Cardiac fibroblast (primary cell): ENCODE measurements at regions not wholly inside any gene's neighbourhood (a gene's known extent, or its start where the extent isn't known, plus 50 kb on each side); places are given as distances from the start of the nearest gene placed in this dataset.
"Not testable (repeated sequence)": the region's sequence is repeated elsewhere in the genome, so short reads cannot be mapped to it uniquely, and the experiment has no call there.

Experiments
- DNase-seq, 2 donors: peaks; one replicate each; pipeline versions ENCODE4 v3.0.0 to v3.0.0-alpha.2; 2010; ENCODE audit warnings: low read depth in 2 of 2
- H3K4me3 ChIP-seq, 2 donors: replicated peaks in 1 of 2; 1 replicate in 1 of 2; 2 replicates in 1 of 2; pipeline ENCODE4 v1.5.1; 2011; ENCODE audit warnings: low read depth in 2 of 2, low read length in 2 of 2, mild to moderate bottlenecking in 2 of 2, moderate library complexity in 1 of 2
- CTCF ChIP-seq: IDR thresholded peaks from one replicate; pipeline ENCODE4 v1.5.1; 2011; ENCODE audit warnings: low read depth, mild to moderate bottlenecking, low read length, inconsistent platforms

GRCh38 chr2:111464367-111464766 is 343.7 kb downstream of the BCL2L11 start:
- not testable (repeated sequence) for H3K4me3 ChIP-seq, DNase-seq

GRCh38 chr2:111465521-111465920 is 344.8 kb downstream of the BCL2L11 start:
- DNase-seq, H3K4me3 ChIP-seq: not testable (repeated sequence)

GRCh38 chr2:111466744-111467143 is 346.0 kb downstream of the BCL2L11 start:
- H3K4me3 ChIP-seq, DNase-seq: not testable (repeated sequence)

GRCh38 chr2:111470924-111471323 is 350.2 kb downstream of the BCL2L11 start:
- not testable (repeated sequence) for H3K4me3 ChIP-seq, DNase-seq

GRCh38 chr2:111471791-111472530 is 351.2 kb downstream of the BCL2L11 start:
- H3K4me3 ChIP-seq: not testable (repeated sequence)
- DNase-seq: peak; percentile 39 to 66

- not testable (repeated sequence) for H3K4me3 ChIP-seq, DNase-seq
These were observed 352.2 kb downstream of the BCL2L11 start for GRCh38 chr2:111472844-111473403.

- not testable (repeated sequence) for H3K4me3 ChIP-seq, DNase-seq
These were observed 352.8 kb downstream of the BCL2L11 start for GRCh38 chr2:111473522-111473921.

- H3K4me3 ChIP-seq, DNase-seq: not testable (repeated sequence)
These were observed 353.5 kb downstream of the BCL2L11 start for GRCh38 chr2:111474198-111474705.

GRCh38 chr2:111478335-111478734 is 357.6 kb downstream of the BCL2L11 start:
- DNase-seq, H3K4me3 ChIP-seq: not testable (repeated sequence)
- TF ChIP-seq CTCF: peak; percentile 1

GRCh38 chr2:111478871-111479318 is 358.2 kb downstream of the BCL2L11 start:
- H3K4me3 ChIP-seq, DNase-seq: not testable (repeated sequence)

- peak; percentile 53 to 85 for DNase-seq
These were observed 359.4 kb downstream of the BCL2L11 start for GRCh38 chr2:111480016-111480625.

GRCh38 chr2:111480633-111481032 is 359.9 kb downstream of the BCL2L11 start:
- DNase-seq: peak; percentile 23 to 35
- H3K4me3 ChIP-seq: not testable (repeated sequence)

More at GRCh38 chr2:111480016-111480625, 359.4 kb downstream of the BCL2L11 start:
- H3K4me3 ChIP-seq: not testable (repeated sequence)

GRCh38 chr2:111481219-111481618 is 360.5 kb downstream of the BCL2L11 start:
- H3K4me3 ChIP-seq, DNase-seq: not testable (repeated sequence)

- not testable (repeated sequence) for H3K4me3 ChIP-seq, DNase-seq
These were observed 362.4 kb downstream of the BCL2L11 start for GRCh38 chr2:111482987-111483679.

- not testable (repeated sequence) for DNase-seq, H3K4me3 ChIP-seq
These were observed 363.4 kb downstream of the BCL2L11 start for GRCh38 chr2:111484097-111484496.

GRCh38 chr2:111485895-111486294 is 365.2 kb downstream of the BCL2L11 start:
- not testable (repeated sequence) for DNase-seq, H3K4me3 ChIP-seq

- not testable (repeated sequence) for H3K4me3 ChIP-seq, DNase-seq
These were observed 367.7 kb downstream of the BCL2L11 start for GRCh38 chr2:111488451-111488850.
